ENCODE measurements at regions not wholly inside any gene's neighbourhood (a gene's known extent, or its start where the extent isn't known, plus 50 kb on each side); places are given as distances from the start of the nearest gene placed in this dataset.

GRCh38 chr20:63116412-63117106 lies 99.4 kb downstream of the YTHDF1 start (continued):
- peak; percentile 84; the same call in 1 of the 2 replicates for TF ChIP-seq KDM4B (CRISPR knock-in tag; IDR thresholded peaks at IDR 0.05)
- no peak for TF ChIP-seq BCLAF1 (IDR thresholded peaks at IDR 0.05)
- 0 out of 2 replicates have a peak, but pooled peaks have one; percentile 72 for TF ChIP-seq ZNF468 (CRISPR knock-in tag; IDR thresholded peaks at IDR 0.05)
- no peak for TF ChIP-seq GTF3A (CRISPR knock-in tag; conservative IDR thresholded peaks at IDR 0.05)
- peak; percentile 37; the same call in 1 of the 2 replicates for TF ChIP-seq ZFY (CRISPR knock-in tag; IDR thresholded peaks at IDR 0.05)
- peak; percentile 89; the same call in 1 of the 2 replicates for TF ChIP-seq ZBTB42 (CRISPR knock-in tag; IDR thresholded peaks at IDR 0.05)
- TF ChIP-seq KLF9 (CRISPR knock-in tag; IDR thresholded peaks at IDR 0.05; ENCODE audit: low read depth), result no peak
- no peak for TF ChIP-seq MTA3 (CRISPR knock-in tag; IDR thresholded peaks at IDR 0.05)
- TF ChIP-seq NFATC3 (CRISPR knock-in tag; IDR thresholded peaks at IDR 0.05), result no peak
- peak; percentile 55; the same call in 1 of the 2 replicates for TF ChIP-seq GFI1 (CRISPR knock-in tag; IDR thresholded peaks at IDR 0.05; ENCODE audit: borderline replicate concordance)
- TF ChIP-seq HDAC2 (CRISPR knock-in tag; IDR thresholded peaks at IDR 0.05), result peak; percentile 77
- no peak for TF ChIP-seq CTCF (CRISPR knock-in tag; IDR thresholded peaks at IDR 0.05)
- no peak for TF ChIP-seq ZFAT (CRISPR knock-in tag; conservative IDR thresholded peaks at IDR 0.05)
- no peak for TF ChIP-seq ZBTB37 (CRISPR knock-in tag; IDR thresholded peaks at IDR 0.05)
- no peak for TF ChIP-seq HMG20A (CRISPR knock-in tag; IDR thresholded peaks at IDR 0.05; ENCODE audit: borderline replicate concordance)
- no peak for TF ChIP-seq POLR2A (IDR thresholded peaks at IDR 0.05; ENCODE audit: insufficient read depth in 1 of 2, low read depth in 2 of 2, low read length in 2 of 2)
- no peak for TF ChIP-seq DZIP1 (CRISPR knock-in tag; IDR thresholded peaks at IDR 0.05)
- TF ChIP-seq SALL1 (CRISPR knock-in tag; IDR thresholded peaks at IDR 0.05), result peak; percentile 92
- TF ChIP-seq E2F2 (CRISPR knock-in tag; IDR thresholded peaks at IDR 0.05; ENCODE audit: borderline replicate concordance), result no peak
- TF ChIP-seq ATF4 (CRISPR knock-in tag; IDR thresholded peaks at IDR 0.05), result no peak

Data from HepG2 (cell line).